Loucy (cell line): ENCODE measurements at regions not wholly inside any gene's neighbourhood (a gene's known extent, or its start where the extent isn't known, plus 50 kb on each side); places are given as distances from the start of the nearest gene placed in this dataset.

ENCODE experiments used
- EZH2phosphoT487 ChIP-seq: fragments of 200-600 bp; IDR thresholded peaks from 2 replicates; pipeline ENCODE4 v1.6.1; 2018; ENCODE audit warnings: antibody characterized with exemption, mild to moderate bottlenecking, moderate library complexity, borderline replicate concordance
- TF ChIP-seq, protein P1 (sequence below): fragments of 200-600 bp; sonication (generic); conservative IDR thresholded peaks from 2 replicates; pipeline ENCODE4 v1.5.1; 2014; ENCODE audit warnings: mild to moderate bottlenecking, antibody characterized with exemption, low read length

GRCh38 chr4:10296730-10297129 lies 160.5 kb downstream of the ZNF518B start:
- TF ChIP-seq, protein P1, sequence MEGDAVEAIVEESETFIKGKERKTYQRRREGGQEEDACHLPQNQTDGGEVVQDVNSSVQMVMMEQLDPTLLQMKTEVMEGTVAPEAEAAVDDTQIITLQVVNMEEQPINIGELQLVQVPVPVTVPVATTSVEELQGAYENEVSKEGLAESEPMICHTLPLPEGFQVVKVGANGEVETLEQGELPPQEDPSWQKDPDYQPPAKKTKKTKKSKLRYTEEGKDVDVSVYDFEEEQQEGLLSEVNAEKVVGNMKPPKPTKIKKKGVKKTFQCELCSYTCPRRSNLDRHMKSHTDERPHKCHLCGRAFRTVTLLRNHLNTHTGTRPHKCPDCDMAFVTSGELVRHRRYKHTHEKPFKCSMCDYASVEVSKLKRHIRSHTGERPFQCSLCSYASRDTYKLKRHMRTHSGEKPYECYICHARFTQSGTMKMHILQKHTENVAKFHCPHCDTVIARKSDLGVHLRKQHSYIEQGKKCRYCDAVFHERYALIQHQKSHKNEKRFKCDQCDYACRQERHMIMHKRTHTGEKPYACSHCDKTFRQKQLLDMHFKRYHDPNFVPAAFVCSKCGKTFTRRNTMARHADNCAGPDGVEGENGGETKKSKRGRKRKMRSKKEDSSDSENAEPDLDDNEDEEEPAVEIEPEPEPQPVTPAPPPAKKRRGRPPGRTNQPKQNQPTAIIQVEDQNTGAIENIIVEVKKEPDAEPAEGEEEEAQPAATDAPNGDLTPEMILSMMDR: no peak
- no peak for TF ChIP-seq EZH2phosphoT487
